ENCODE measurements at regions not wholly inside any gene's neighbourhood (a gene's known extent, or its start where the extent isn't known, plus 50 kb on each side); places are given as distances from the start of the nearest gene placed in this dataset.

DNA sequence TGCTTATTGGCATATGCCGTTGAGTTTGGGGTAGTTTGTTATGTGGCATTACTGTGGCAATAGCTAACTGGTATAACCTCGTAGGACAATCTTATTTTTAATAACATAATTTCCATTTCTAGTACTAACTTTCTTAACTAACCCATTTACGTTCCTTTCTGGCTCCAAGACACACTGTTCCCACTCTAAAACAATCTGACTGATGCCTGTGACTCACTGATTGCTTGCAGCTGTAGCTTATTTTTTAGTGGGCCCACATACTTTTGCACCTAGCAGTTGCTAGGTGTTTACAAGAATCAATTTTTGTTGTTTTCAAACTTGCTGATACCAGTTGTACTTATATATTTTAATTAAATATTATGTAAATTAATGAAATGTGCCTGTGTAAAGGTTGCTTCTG lies 52.2 kb downstream of the FAT3 start:
- DNase-seq = no peak
- no peaks in the 10 kb centered on the region for H3K36me3 ChIP-seq
- H3K27me3 ChIP-seq = no peaks in the 10 kb centered on the region

DNA sequence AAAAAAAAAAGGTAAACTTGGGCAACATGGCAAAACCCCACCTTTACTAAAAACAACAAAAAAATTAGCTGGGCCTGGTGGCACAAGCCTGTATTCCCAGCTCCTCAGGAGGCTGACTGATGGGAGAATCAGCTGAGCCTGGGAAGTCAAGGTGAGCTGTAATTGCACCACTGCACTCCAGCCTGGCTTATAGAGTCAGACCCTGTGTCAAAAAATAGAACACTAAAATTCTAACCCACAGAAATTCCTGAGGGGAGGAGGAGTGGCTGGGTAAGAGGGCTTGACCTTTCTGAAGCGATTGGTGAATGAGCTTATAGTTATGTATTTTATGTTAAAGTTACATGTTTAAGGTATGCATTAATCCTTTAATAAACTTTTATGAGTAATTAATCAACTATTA lies 53.3 kb downstream of the FAT3 start:
- Histone ChIP-seq H3K36me3 (no peaks in the 10 kb centered on the region), H3K9me3 (no peaks in the 10 kb centered on the region), H3K4me1 (peaks cover 6% of the 10 kb centered on the region; the same call in 1 of the 2 replicates), H3K4me3 (ENCODE audit: low read depth, low read length) (no peak overlapping the region), H3K27me3 (no peaks in the 10 kb centered on the region)
- TF ChIP-seq, protein P1, sequence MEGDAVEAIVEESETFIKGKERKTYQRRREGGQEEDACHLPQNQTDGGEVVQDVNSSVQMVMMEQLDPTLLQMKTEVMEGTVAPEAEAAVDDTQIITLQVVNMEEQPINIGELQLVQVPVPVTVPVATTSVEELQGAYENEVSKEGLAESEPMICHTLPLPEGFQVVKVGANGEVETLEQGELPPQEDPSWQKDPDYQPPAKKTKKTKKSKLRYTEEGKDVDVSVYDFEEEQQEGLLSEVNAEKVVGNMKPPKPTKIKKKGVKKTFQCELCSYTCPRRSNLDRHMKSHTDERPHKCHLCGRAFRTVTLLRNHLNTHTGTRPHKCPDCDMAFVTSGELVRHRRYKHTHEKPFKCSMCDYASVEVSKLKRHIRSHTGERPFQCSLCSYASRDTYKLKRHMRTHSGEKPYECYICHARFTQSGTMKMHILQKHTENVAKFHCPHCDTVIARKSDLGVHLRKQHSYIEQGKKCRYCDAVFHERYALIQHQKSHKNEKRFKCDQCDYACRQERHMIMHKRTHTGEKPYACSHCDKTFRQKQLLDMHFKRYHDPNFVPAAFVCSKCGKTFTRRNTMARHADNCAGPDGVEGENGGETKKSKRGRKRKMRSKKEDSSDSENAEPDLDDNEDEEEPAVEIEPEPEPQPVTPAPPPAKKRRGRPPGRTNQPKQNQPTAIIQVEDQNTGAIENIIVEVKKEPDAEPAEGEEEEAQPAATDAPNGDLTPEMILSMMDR (IDR thresholded peaks at IDR 0.05; ENCODE audit: low read depth, low read length) = no peak
- no peak for DNase-seq

More for the DNA sequence above, 52.2 kb downstream of the FAT3 start:
- no peak overlapping the region for H3K4me3 ChIP-seq (ENCODE audit: low read depth, low read length)
- H3K9me3 ChIP-seq = no peaks in the 10 kb centered on the region
- TF ChIP-seq, protein P1 (IDR thresholded peaks at IDR 0.05; ENCODE audit: low read depth, low read length) = no peak
- peaks cover 6% of the 10 kb centered on the region; the same call in 1 of the 2 replicates for H3K4me1 ChIP-seq

DNA sequence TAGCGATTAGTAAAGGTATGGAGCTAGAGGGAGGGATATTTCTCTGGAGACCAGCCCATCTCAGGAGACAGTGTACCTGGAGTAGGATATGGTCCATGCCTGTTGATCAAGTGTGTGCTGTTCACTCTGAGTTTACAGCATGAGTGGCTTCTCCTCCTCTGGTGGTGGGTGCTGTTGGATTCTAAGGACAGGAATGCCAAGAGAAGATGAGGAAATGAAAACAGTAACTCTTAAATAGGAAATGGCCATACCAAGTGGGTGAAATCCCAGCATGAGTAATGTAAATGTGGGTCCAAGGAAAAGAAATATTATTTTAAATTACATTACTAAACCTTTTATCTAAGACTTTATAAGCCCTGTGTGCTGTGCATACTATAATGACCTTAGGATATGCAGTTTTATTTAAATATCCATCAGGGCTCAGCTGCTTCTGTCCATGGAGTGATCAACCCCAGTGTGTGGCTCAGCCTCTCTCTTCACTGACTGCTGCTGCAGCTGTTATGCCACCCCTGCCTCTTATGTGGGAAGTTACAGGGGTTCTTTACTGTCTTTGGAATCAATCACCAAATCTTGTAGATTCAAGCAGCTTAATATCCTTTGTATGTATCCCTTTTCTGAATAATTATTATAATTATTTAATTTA lies 54.3 kb downstream of the FAT3 start:
- no peak overlapping the region for H3K4me3 ChIP-seq (ENCODE audit: low read depth, low read length)
- H3K36me3 ChIP-seq = no peaks in the 10 kb centered on the region
- no peaks in the 10 kb centered on the region for H3K4me1 ChIP-seq
- DNase-seq = no peak
- no peaks in the 10 kb centered on the region; the same call in 1 of the 2 replicates for H3K27me3 ChIP-seq
- TF ChIP-seq, protein P1 (IDR thresholded peaks at IDR 0.05; ENCODE audit: low read depth, low read length) = no peak
- no peaks in the 10 kb centered on the region for H3K9me3 ChIP-seq

DNA sequence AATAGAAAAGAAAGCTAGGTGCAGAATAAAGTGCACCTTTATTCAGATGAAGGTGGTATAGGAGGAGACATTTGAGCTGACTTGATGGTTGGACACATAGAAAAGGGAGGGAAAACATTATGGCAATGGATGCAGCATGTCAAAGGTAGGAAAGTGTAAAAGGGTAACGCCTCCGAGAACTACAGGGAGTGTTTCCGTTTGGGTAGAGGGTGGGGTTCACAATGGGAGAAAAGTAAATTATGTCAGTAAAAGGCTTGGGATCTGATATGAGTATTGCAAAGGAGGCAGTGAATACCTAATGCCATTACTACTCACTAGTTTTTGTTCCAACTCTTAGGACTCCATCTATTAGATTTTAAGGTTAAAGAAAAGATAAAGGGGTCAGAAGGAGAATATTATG lies 59.5 kb downstream of the FAT3 start:
- TF ChIP-seq, protein P1 (IDR thresholded peaks at IDR 0.05; ENCODE audit: low read depth, low read length) = no peak
- no peaks in the 10 kb centered on the region for H3K36me3 ChIP-seq
- no peaks in the 10 kb centered on the region for H3K9me3 ChIP-seq
- no peaks in the 10 kb centered on the region; the same call in 1 of the 2 replicates for H3K27me3 ChIP-seq
- H3K4me1 ChIP-seq = no peaks in the 10 kb centered on the region
- no peak overlapping the region for H3K4me3 ChIP-seq (ENCODE audit: low read depth, low read length)
- DNase-seq = no peak

DNA sequence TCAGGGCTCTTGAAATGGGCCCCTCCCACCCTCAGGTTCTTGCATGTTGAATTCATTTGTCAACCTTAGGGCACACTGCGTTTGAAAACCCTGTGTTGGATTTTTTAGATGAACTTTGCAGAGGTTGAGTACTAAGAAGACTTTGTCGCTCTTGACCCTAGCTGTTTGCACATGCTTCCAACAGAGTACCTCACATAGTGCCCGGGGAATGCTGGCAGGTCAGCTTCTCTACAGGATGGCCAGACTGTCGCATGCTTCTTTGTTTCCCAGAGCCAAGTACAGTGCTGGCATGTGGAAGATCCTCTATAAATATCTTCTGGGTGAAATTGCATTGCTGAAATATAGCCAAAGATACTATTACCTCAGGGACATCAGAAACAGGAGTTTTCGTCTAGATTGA lies 59.9 kb downstream of the FAT3 start:
- TF ChIP-seq, protein P1 (IDR thresholded peaks at IDR 0.05; ENCODE audit: low read depth, low read length) = no peak
- no peaks in the 10 kb centered on the region for H3K36me3 ChIP-seq
- DNase-seq = no peak
- no peak overlapping the region for H3K4me3 ChIP-seq (ENCODE audit: low read depth, low read length)
- H3K4me1 ChIP-seq = no peaks in the 10 kb centered on the region
- H3K9me3 ChIP-seq = no peaks in the 10 kb centered on the region
- H3K27me3 ChIP-seq = no peaks in the 10 kb centered on the region; the same call in 1 of the 2 replicates

DNA sequence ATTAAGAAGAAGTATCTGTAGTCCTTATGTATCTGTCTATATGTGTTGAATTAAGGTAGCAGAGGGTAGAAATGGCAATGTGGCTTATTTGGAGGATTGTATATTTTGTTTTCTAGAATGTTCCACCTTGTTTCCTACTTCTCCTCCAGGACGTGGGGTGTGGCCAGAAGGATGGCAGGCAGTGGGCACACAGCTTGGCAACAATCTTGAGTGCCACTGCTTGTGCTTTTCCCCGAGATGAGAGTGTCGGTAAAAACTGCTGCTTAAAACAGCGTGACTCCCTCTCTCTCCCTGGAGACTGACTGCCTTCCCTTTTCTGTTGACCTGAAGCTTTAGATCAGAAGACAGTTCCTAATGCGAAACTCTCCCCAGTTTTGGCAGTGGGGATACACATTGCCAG lies 61.2 kb downstream of the FAT3 start:
- Histone ChIP-seq H3K4me3 (ENCODE audit: low read depth, low read length) (no peak overlapping the region), H3K27me3 (no peaks in the 10 kb centered on the region; the same call in 1 of the 2 replicates), H3K4me1 (no peaks in the 10 kb centered on the region), H3K9me3 (no peaks in the 10 kb centered on the region), H3K36me3 (no peaks in the 10 kb centered on the region)
- TF ChIP-seq, protein P1 (IDR thresholded peaks at IDR 0.05; ENCODE audit: low read depth, low read length) = no peak
- no peak for DNase-seq
